K562 (cell line): ENCODE measurements at regions not wholly inside any gene's neighbourhood (a gene's known extent, or its start where the extent isn't known, plus 50 kb on each side); places are given as distances from the start of the nearest gene placed in this dataset.

Experiments
- ATAC-seq: fragments of 200-7000 bp; cut with Tn5 transposase; 3 replicates; pipeline ENCODE4 v1.9.1; 2020; ENCODE audit warnings: moderate library complexity
- BruUV-seq: library from RNA; stranded (reverse); fragments of 400-500 nt; replicated peaks from 2 replicates; lab custom pipeline; 2021; lab: Mats Ljungman, UMichigan
- CTCF ChIA-PET: fragments of 300-600 bp; formaldehyde crosslinking; extraction: SDS; loops from one replicate; lab custom pipeline; 2021; ENCODE audit warnings: low intra/inter-chr PET ratio; lab: Yijun Ruan, JAX
- POLR2A ChIA-PET: fragments of 300-600, 350-650 bp; sonication (Branson Sonifier 250); formaldehyde crosslinking; extraction: SDS; loops from one replicate; lab custom pipeline; 2021; ENCODE audit warnings: antibody characterized with exemption, inconsistent platforms; lab: Yijun Ruan, JAX
- DNase-seq, 4 experiments: peaks; one replicate each; pipeline versions ENCODE4 v3.0.0 to v3.0.0-alpha.2; 2011 to 2018; ENCODE audit warnings: low spot score in 3 of 4, mixed read lengths in 3 of 4; ENCODE audit errors: extremely low read depth in 1 of 4
- FAIRE-seq: peaks from 2 replicates; lab custom pipeline; 2011; peaks lifted over from hg19 to GRCh38; lab: Jason Lieb, UNC
- H2AFZ ChIP-seq: 2 replicates; pipeline ENCODE4 v1.6.0; 2011; ENCODE audit warnings: low read depth, low read length, control low read depth, inconsistent platforms
- H3K27ac ChIP-seq: fragments of 200-600 bp; 3 replicates; pipeline ENCODE4 v1.8.0; 2011; ENCODE audit warnings: low read depth, mild to moderate bottlenecking, control low read depth, inconsistent platforms, low read length, moderate library complexity, mixed read lengths; ENCODE audit errors: extremely low read depth
- H3K27me3 ChIP-seq, 2 experiments: fragments of 300-600 bp in 1 of 2; 2 replicates in 1 of 2; 3 replicates in 1 of 2; pipeline versions ENCODE4 v1.6.0 to v1.8.0; 2011; ENCODE audit warnings: inconsistent platforms in 2 of 2, low read length in 2 of 2, mild to moderate bottlenecking in 1 of 2, mixed read lengths in 1 of 2, moderate library complexity in 1 of 2; ENCODE audit not compliant: control insufficient read depth in 2 of 2, insufficient read depth in 2 of 2
- H3K36me3 ChIP-seq: fragments of 300-600 bp; 3 replicates; pipeline ENCODE4 v1.8.0; 2011; ENCODE audit warnings: mild to moderate bottlenecking, low read length, inconsistent platforms; ENCODE audit not compliant: control insufficient read depth, insufficient read depth
- H3K4me1 ChIP-seq, 2 experiments: fragments of 200-600 bp in 1 of 2; replicated peaks in 1 of 2; 2 replicates in 1 of 2; 3 replicates in 1 of 2; pipeline versions ENCODE4 v1.5.1 to v1.8.0; 2011; ENCODE audit warnings: inconsistent platforms in 2 of 2, low read length in 2 of 2, mild to moderate bottlenecking in 1 of 2, mixed read lengths in 1 of 2, moderate library complexity in 1 of 2; ENCODE audit not compliant: control insufficient read depth in 2 of 2, insufficient read depth in 2 of 2
- H3K4me2 ChIP-seq: 2 replicates; pipeline ENCODE4 v1.6.1; 2011; ENCODE audit warnings: low read length, control low read depth, inconsistent platforms, mixed read lengths; ENCODE audit not compliant: insufficient read depth
- H3K4me3 ChIP-seq: fragments of 200-600 bp; sonication (generic), shearing (Covaris generic); 2 replicates; pipeline ENCODE4 v1.5.1; 2016; ENCODE audit warnings: control low read depth, inconsistent platforms
- H3K79me2 ChIP-seq: fragments of 200-600 bp; 3 replicates; pipeline ENCODE4 v1.8.0; 2011; ENCODE audit warnings: low read length, inconsistent platforms; ENCODE audit not compliant: control insufficient read depth, insufficient read depth
- H3K9ac ChIP-seq, 2 experiments: 2 replicates each; pipeline versions ENCODE4 v1.6.0 to v1.6.1; 2011; ENCODE audit warnings: low read depth in 2 of 2, low read length in 2 of 2, control low read depth in 1 of 2, inconsistent platforms in 1 of 2, mild to moderate bottlenecking in 1 of 2, mixed read lengths in 1 of 2; ENCODE audit not compliant: insufficient read depth in 1 of 2
- H3K9me1 ChIP-seq: one replicate; pipeline ENCODE4 v1.6.0; 2011; ENCODE audit warnings: inconsistent platforms, mild to moderate bottlenecking, low read length, moderate library complexity; ENCODE audit not compliant: control insufficient read depth, insufficient read depth
- H3K9me3 ChIP-seq: replicated peaks from 2 replicates; pipeline ENCODE4 v1.5.1; 2011; ENCODE audit warnings: low read depth, low read length, inconsistent platforms; ENCODE audit not compliant: control insufficient read depth, insufficient read depth
- H4K20me1 ChIP-seq: replicated peaks from 2 replicates; pipeline ENCODE4 v1.6.1; 2011; ENCODE audit warnings: low read length, inconsistent platforms, mixed read lengths; ENCODE audit not compliant: control insufficient read depth, insufficient read depth
- BCOR ChIP-seq: fragments of 450-650 bp; IDR thresholded peaks from 2 replicates; pipeline ENCODE4 v1.6.1; 2016
- CBX1 ChIP-seq: sonication (generic); IDR thresholded peaks from 2 replicates; pipeline ENCODE4 v1.6.1; 2016; ENCODE audit warnings: antibody characterized with exemption, low read depth, mild to moderate bottlenecking
- DDX20 ChIP-seq: fragments of 450-650 bp; IDR thresholded peaks from 2 replicates; pipeline ENCODE4 v1.6.1; 2016; ENCODE audit warnings: missing genetic modification characterization, low read depth, mild to moderate bottlenecking, missing compliant biosample characterization, moderate library complexity
- FUS ChIP-seq: fragments of 200-400 bp; formaldehyde crosslinking; optimal IDR thresholded peaks from 2 replicates; pipeline ENCODE3; 2017; ENCODE audit warnings: low read depth, low read length
- GTF2F1 ChIP-seq: IDR thresholded peaks from 2 replicates; pipeline ENCODE4 v1.6.1; 2011; ENCODE audit warnings: low read depth, low read length, improper control_type of control experiment
- HNRNPH1 ChIP-seq: fragments of 200-400 bp; formaldehyde crosslinking; optimal IDR thresholded peaks from 2 replicates; pipeline ENCODE3; 2017; ENCODE audit warnings: low read depth, mild to moderate bottlenecking, low read length, moderate library complexity
- NCOA2 ChIP-seq, 2 experiments: fragments of 450-650 bp; IDR thresholded peaks; 2 replicates each; pipeline ENCODE4 v1.6.1; 2018; ENCODE audit warnings: mild to moderate bottlenecking in 2 of 2, moderate library complexity in 1 of 2; ENCODE audit not compliant: partially characterized antibody in 2 of 2
- RFX1 ChIP-seq: fragments of 450-650 bp; IDR thresholded peaks from 2 replicates; pipeline ENCODE4 v1.6.1; 2016; ENCODE audit warnings: mild to moderate bottlenecking, moderate library complexity
- SMARCA4 ChIP-seq: fragments of 450-650 bp; IDR thresholded peaks from 2 replicates; pipeline ENCODE4 v1.6.1; 2016
- TEAD4 ChIP-seq, 2 experiments: sonication (generic) in 1 of 2; formaldehyde crosslinking in 1 of 2; IDR thresholded peaks; 2 replicates each; pipeline versions ENCODE4 v1.6.1 to v1.8.0; 2012 to 2022; ENCODE audit warnings: borderline replicate concordance in 1 of 2, inconsistent platforms in 1 of 2, low read length in 1 of 2, mild to moderate bottlenecking in 1 of 2, missing genetic modification reagents in 1 of 2
- ZKSCAN1 ChIP-seq: fragments of 150-350 bp; IDR thresholded peaks from 2 replicates; pipeline ENCODE4 v1.6.1; 2016; ENCODE audit warnings: low read depth, low read length
- ZNF347 ChIP-seq: fragments of 450-650 bp; formaldehyde crosslinking; IDR thresholded peaks from 2 replicates; pipeline ENCODE4 v1.4.0; 2020; ENCODE audit warnings: low read depth, mild to moderate bottlenecking, moderate library complexity
- ZNF507 ChIP-seq: conservative IDR thresholded peaks from 2 replicates; pipeline ENCODE4 v1.6.1; 2017; ENCODE audit warnings: missing genetic modification characterization, missing compliant biosample characterization
- ZNF75A ChIP-seq: fragments of 450-650 bp; formaldehyde crosslinking; IDR thresholded peaks from 2 replicates; pipeline ENCODE4 v1.4.0; 2020; ENCODE audit warnings: mild to moderate bottlenecking
- WGBS: fragments of 100-300 bp; shearing (Covaris generic); methylation state at CpG from one replicate; pipeline ENCODE4 v1.1.6; 2016; ENCODE audit warnings: low coverage, mixed read lengths; ENCODE audit not compliant: insufficient coverage; ENCODE audit errors: missing lambda C conversion rate; 5-methylcytosine and 5-hydroxymethylcytosine counted together
- in situ Hi-C: fragments of 300-500 bp; cut with MboI; formaldehyde crosslinking; loops from 4 replicates; pipeline ENCODE4 v1.15.0; 2018; ENCODE audit warnings: inconsistent platforms, mixed read lengths
- intact Hi-C: fragments of 100-400 bp; cut with micrococcal nuclease; formaldehyde crosslinking; loops from 2 replicates; pipeline ENCODE4 v1.14.2; 2022
- TF ChIP-seq, protein P1 (sequence below), 2 experiments: fragments of 250-450 bp in 1 of 2; fragments of 450-650 bp in 1 of 2; sonication (Bioruptor Pico) in 1 of 2; IDR thresholded peaks; 2 replicates each; pipeline versions ENCODE4 v1.6.1 to v1.8.0; 2016 to 2021; ENCODE audit warnings: mild to moderate bottlenecking in 2 of 2, moderate library complexity in 2 of 2, missing compliant biosample characterization in 1 of 2, missing genetic modification characterization in 1 of 2
- TF ChIP-seq, protein P2 (sequence below): conservative IDR thresholded peaks from 2 replicates; pipeline ENCODE4 v1.6.1; 2011; ENCODE audit warnings: low read depth, mild to moderate bottlenecking, low read length; ENCODE audit not compliant: control insufficient read depth
- TF ChIP-seq, protein P3 (sequence below): fragments of 450-650 bp; IDR thresholded peaks from 2 replicates; pipeline ENCODE4 v1.6.1; 2014; ENCODE audit warnings: low read depth, mild to moderate bottlenecking, moderate library complexity, borderline replicate concordance

DNA sequence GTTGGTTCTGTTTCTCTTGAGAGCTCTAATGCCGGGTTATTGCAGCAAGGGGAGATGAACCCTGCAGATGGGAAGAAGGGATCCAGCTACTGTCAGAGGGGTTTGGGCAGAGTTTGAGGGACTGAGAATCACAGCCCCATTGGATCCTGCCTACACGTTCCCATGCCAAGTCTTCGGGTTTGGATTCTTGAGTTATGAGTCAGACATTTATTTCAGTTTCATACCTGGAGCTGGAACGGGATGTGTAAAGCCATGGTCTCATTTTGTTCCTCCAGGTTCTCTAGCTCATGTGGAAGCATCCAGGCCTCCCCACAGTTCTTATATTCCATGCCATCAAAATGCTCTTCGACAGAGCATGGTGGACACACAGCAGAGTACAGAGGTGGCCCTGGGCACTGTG, 275.4 kb upstream of the IRX4 start:
- no peak overlapping the region for H3K9ac ChIP-seq
- no peak overlapping the region for H3K27ac ChIP-seq
- peaks cover 14 to 48% of the 10 kb centered on the region in 2 experiments; a peak in 3 of 5 replicates for H3K27me3 ChIP-seq
- no peak overlapping the region for H3K4me3 ChIP-seq
- DNase-seq, result no peak
- no peak overlapping the region for H2AFZ ChIP-seq
- POLR2A ChIA-PET, result interaction anchor here (0.6 kb wide), 1 partner anchor 803 kb away, joined by 3 read pairs; no protein-coding TSS in a partner anchor
- H3K36me3 ChIP-seq, result no peaks in the 10 kb centered on the region
- BruUV-seq, result no TSS peak
- H3K79me2 ChIP-seq, result no peaks in the 10 kb centered on the region
- FAIRE-seq, result no peak
- no peaks in the 10 kb centered on the region for H4K20me1 ChIP-seq
- no peaks in the 10 kb centered on the region for H3K9me3 ChIP-seq
- CTCF ChIA-PET, result no interaction called here
- WGBS, result 0% methylated on average over 5 of the region's 5 CpGs
- no peak for ATAC-seq
- H3K9me1 ChIP-seq, result no peaks in the 10 kb centered on the region
- TF ChIP-seq CBX1, result no peak
- TF ChIP-seq NCOA2 (IDR thresholded peaks at IDR 0.05; ENCODE audit: partially characterized antibody in 2 of 2), result no peak
- no peak for TF ChIP-seq RFX1
- no peak for TF ChIP-seq ZNF507 (tag)
- no peak for TF ChIP-seq ZNF75A (CRISPR knock-in tag)
- no peak for TF ChIP-seq FUS
- TF ChIP-seq, protein P1, sequence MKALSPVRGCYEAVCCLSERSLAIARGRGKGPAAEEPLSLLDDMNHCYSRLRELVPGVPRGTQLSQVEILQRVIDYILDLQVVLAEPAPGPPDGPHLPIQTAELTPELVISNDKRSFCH (CRISPR knock-in tag; IDR thresholded peaks at IDR 0.05), result no peak
- TF ChIP-seq, protein P1 (tag; IDR thresholded peaks at IDR 0.05), result no peak
- TF ChIP-seq ZNF347 (CRISPR knock-in tag), result no peak
- TF ChIP-seq SMARCA4, result no peak
- no peak for TF ChIP-seq ZKSCAN1
- no peak for TF ChIP-seq TEAD4 (IDR thresholded peaks at IDR 0.05; ENCODE audit: low read length)
- no peak for TF ChIP-seq TEAD4 (CRISPR knock-in tag; IDR thresholded peaks at IDR 0.05; ENCODE audit: borderline replicate concordance)
- TF ChIP-seq, protein P2, sequence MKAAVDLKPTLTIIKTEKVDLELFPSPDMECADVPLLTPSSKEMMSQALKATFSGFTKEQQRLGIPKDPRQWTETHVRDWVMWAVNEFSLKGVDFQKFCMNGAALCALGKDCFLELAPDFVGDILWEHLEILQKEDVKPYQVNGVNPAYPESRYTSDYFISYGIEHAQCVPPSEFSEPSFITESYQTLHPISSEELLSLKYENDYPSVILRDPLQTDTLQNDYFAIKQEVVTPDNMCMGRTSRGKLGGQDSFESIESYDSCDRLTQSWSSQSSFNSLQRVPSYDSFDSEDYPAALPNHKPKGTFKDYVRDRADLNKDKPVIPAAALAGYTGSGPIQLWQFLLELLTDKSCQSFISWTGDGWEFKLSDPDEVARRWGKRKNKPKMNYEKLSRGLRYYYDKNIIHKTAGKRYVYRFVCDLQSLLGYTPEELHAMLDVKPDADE, result no peak
- TF ChIP-seq HNRNPH1, result no peak
- TF ChIP-seq, protein P3, sequence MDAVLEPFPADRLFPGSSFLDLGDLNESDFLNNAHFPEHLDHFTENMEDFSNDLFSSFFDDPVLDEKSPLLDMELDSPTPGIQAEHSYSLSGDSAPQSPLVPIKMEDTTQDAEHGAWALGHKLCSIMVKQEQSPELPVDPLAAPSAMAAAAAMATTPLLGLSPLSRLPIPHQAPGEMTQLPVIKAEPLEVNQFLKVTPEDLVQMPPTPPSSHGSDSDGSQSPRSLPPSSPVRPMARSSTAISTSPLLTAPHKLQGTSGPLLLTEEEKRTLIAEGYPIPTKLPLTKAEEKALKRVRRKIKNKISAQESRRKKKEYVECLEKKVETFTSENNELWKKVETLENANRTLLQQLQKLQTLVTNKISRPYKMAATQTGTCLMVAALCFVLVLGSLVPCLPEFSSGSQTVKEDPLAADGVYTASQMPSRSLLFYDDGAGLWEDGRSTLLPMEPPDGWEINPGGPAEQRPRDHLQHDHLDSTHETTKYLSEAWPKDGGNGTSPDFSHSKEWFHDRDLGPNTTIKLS, result no peak
- no peak for TF ChIP-seq GTF2F1
- TF ChIP-seq DDX20 (tag), result no peak
- no peak for TF ChIP-seq BCOR
- TF ChIP-seq, all 486 proteins: peak for 0
- H3K4me1 ChIP-seq, result no peaks in the 10 kb centered on the region
- intact Hi-C loops (no loop called here), in situ Hi-C loops (no loop called here)
- no peak overlapping the region for H3K4me2 ChIP-seq
